Cardiac muscle cell (in vitro differentiated cells and primary cell): ENCODE measurements at regions not wholly inside any gene's neighbourhood (a gene's known extent, or its start where the extent isn't known, plus 50 kb on each side); places are given as distances from the start of the nearest gene placed in this dataset.

ENCODE experiments used
- DNase-seq, 2 donors: peaks; one replicate each; pipeline versions ENCODE4 v3.0.0 to v3.0.0-alpha.2; 2010 to 2017; ENCODE audit warnings: low read depth in 1 of 2, low spot score in 1 of 2
- H3K27ac ChIP-seq: fragments of 200-600 bp; sonication (generic); 2 replicates; pipeline ENCODE4 v1.5.1; 2016
- H3K27me3 ChIP-seq: fragments of 200-600 bp; sonication (generic); 2 replicates; pipeline ENCODE4 v1.6.0; 2016; ENCODE audit warnings: control low read depth
- H3K36me3 ChIP-seq: fragments of 200-600 bp; sonication (generic); 2 replicates; pipeline ENCODE4 v1.5.1; 2016; ENCODE audit warnings: control low read depth
- H3K4me1 ChIP-seq: fragments of 200-600 bp; sonication (generic); 2 replicates; pipeline ENCODE4 v1.8.1; 2017; ENCODE audit warnings: low read depth, mild to moderate bottlenecking, mixed run types
- H3K4me3 ChIP-seq: fragments of 200-600 bp; sonication (generic); 2 replicates; pipeline ENCODE4 v1.5.1; 2016; ENCODE audit warnings: mild to moderate bottlenecking
- H3K9me3 ChIP-seq: fragments of 200-600 bp; sonication (generic); 2 replicates; pipeline ENCODE4 v1.5.1; 2017; ENCODE audit warnings: low read depth, mild to moderate bottlenecking, control low read depth
- TF ChIP-seq, protein P1 (sequence below): IDR thresholded peaks from 2 replicates; pipeline ENCODE4 v1.5.1; 2012; ENCODE audit warnings: low read depth, mild to moderate bottlenecking, low read length

GRCh38 chr7:136245327-136246004 lies 268.3 kb upstream of the MTPN start:
- DNase-seq: no peak
- peaks cover 9% of the 10 kb centered on the region for H3K4me1 ChIP-seq
- no peaks in the 10 kb centered on the region for H3K27me3 ChIP-seq
- no peak overlapping the region for H3K27ac ChIP-seq
- TF ChIP-seq, protein P1, sequence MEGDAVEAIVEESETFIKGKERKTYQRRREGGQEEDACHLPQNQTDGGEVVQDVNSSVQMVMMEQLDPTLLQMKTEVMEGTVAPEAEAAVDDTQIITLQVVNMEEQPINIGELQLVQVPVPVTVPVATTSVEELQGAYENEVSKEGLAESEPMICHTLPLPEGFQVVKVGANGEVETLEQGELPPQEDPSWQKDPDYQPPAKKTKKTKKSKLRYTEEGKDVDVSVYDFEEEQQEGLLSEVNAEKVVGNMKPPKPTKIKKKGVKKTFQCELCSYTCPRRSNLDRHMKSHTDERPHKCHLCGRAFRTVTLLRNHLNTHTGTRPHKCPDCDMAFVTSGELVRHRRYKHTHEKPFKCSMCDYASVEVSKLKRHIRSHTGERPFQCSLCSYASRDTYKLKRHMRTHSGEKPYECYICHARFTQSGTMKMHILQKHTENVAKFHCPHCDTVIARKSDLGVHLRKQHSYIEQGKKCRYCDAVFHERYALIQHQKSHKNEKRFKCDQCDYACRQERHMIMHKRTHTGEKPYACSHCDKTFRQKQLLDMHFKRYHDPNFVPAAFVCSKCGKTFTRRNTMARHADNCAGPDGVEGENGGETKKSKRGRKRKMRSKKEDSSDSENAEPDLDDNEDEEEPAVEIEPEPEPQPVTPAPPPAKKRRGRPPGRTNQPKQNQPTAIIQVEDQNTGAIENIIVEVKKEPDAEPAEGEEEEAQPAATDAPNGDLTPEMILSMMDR: no peak
- H3K4me3 ChIP-seq: no peak overlapping the region
- no peaks in the 10 kb centered on the region for H3K9me3 ChIP-seq
- H3K36me3 ChIP-seq: no peaks in the 10 kb centered on the region

GRCh38 chr7:136234040-136234439 lies 256.9 kb upstream of the MTPN start:
- peaks cover 12% of the 10 kb centered on the region for H3K4me1 ChIP-seq
- H3K9me3 ChIP-seq: no peaks in the 10 kb centered on the region
- no peaks in the 10 kb centered on the region for H3K36me3 ChIP-seq
- no peak for DNase-seq
- H3K27me3 ChIP-seq: no peaks in the 10 kb centered on the region
- H3K27ac ChIP-seq: no peak overlapping the region
- TF ChIP-seq, protein P1: no peak
- no peak overlapping the region for H3K4me3 ChIP-seq

GRCh38 chr7:136230210-136230609 lies 253.1 kb upstream of the MTPN start:
- Histone ChIP-seq H3K4me3 (no peak overlapping the region), H3K27me3 (no peaks in the 10 kb centered on the region), H3K4me1 (no peaks in the 10 kb centered on the region), H3K27ac (no peak overlapping the region), H3K9me3 (no peaks in the 10 kb centered on the region), H3K36me3 (no peaks in the 10 kb centered on the region)
- TF ChIP-seq, protein P1: no peak
- DNase-seq: no peak

- H3K4me1 ChIP-seq: no peaks in the 10 kb centered on the region
- H3K36me3 ChIP-seq: no peaks in the 10 kb centered on the region
- H3K4me3 ChIP-seq: no peak overlapping the region
- TF ChIP-seq, protein P1: no peak
- DNase-seq: no peak
- no peaks in the 10 kb centered on the region for H3K27me3 ChIP-seq
- no peaks in the 10 kb centered on the region for H3K9me3 ChIP-seq
- no peak overlapping the region for H3K27ac ChIP-seq
These were observed 252.6 kb upstream of the MTPN start for GRCh38 chr7:136229790-136230189.

- Histone ChIP-seq H3K27ac (no peak overlapping the region), H3K36me3 (no peaks in the 10 kb centered on the region), H3K27me3 (no peaks in the 10 kb centered on the region), H3K9me3 (no peaks in the 10 kb centered on the region), H3K4me1 (no peaks in the 10 kb centered on the region), H3K4me3 (no peak overlapping the region)
- TF ChIP-seq, protein P1: no peak
- DNase-seq: no peak
These were observed 251.0 kb upstream of the MTPN start for GRCh38 chr7:136228171-136228570.
